Right lobe of liver (tissue), 6 donors: ENCODE measurements at regions not wholly inside any gene's neighbourhood (a gene's known extent, or its start where the extent isn't known, plus 50 kb on each side); places are given as distances from the start of the nearest gene placed in this dataset.
"Not testable (repeated sequence)": the region's sequence is repeated elsewhere in the genome, so short reads cannot be mapped to it uniquely, and the experiment has no call there.

Source experiments
- ATAC-seq, 4 donors: fragments of 200-7000 bp; cut with Tn5 transposase; one replicate each; pipeline ENCODE4 v1.9.1; 2020; ENCODE audit warnings: mild to moderate bottlenecking in 4 of 4, moderate library complexity in 4 of 4
- DNase-seq, 3 donors: peaks; one replicate each; pipeline ENCODE4 v3.0.0-alpha.2; 2020
- H3K27ac ChIP-seq, 3 donors: fragments of 200-600 bp; one replicate each; pipeline ENCODE4 v1.8.0; 2022
- H3K27me3 ChIP-seq, 2 donors: fragments of 200-600 bp; one replicate each; pipeline ENCODE4 v1.8.0; 2022
- H3K36me3 ChIP-seq, 4 donors: fragments of 200-600 bp; sonication (generic) in 1 of 4; one replicate each; pipeline versions ENCODE4 v1.5.1 to v1.8.0; 2017 to 2022; ENCODE audit warnings: control low read depth in 1 of 4
- H3K4me1 ChIP-seq, 4 donors: fragments of 200-600 bp; sonication (generic) in 1 of 4; one replicate each; pipeline versions ENCODE4 v1.5.1 to v1.8.0; 2017 to 2022; ENCODE audit warnings: control low read depth in 1 of 4
- H3K4me3 ChIP-seq, 3 donors: fragments of 200-600 bp; one replicate each; pipeline ENCODE4 v1.8.0; 2022
- H3K9me3 ChIP-seq, 4 donors: fragments of 200-600 bp; sonication (generic) in 1 of 4; one replicate each; pipeline versions ENCODE4 v1.5.1 to v1.8.0; 2017 to 2022; ENCODE audit warnings: control low read depth in 1 of 4
- POLR2A ChIP-seq: fragments of 450-650 bp; IDR thresholded peaks from one replicate; pipeline ENCODE4 v1.6.1; 2017; ENCODE audit warnings: antibody characterized with exemption, mild to moderate bottlenecking
- WGBS: methylation state at CpG from one replicate; pipeline ENCODE4 v1.1.6; 2018; ENCODE audit warnings: low coverage, low lambda C conversion rate; ENCODE audit not compliant: insufficient coverage; ENCODE audit errors: missing lambda C conversion rate; 5-methylcytosine and 5-hydroxymethylcytosine counted together
- intact Hi-C, 2 donors: fragments of 100-400 bp; cut with DNase I; formaldehyde crosslinking; loops; one replicate each; pipeline versions ENCODE4 v1.11.2 to v1.14.1; 2022
- TF ChIP-seq, protein P1 (sequence below), 4 donors: fragments of 200-600 bp in 3 of 4; fragments of 450-650 bp in 1 of 4; IDR thresholded peaks; one replicate each; pipeline versions ENCODE4 v1.5.1 to v1.8.0; 2016 to 2022; ENCODE audit warnings: antibody characterized with exemption in 4 of 4, mild to moderate bottlenecking in 2 of 4
- donor health status: DM: no; HTN: yes; CAD: no.
- donor health status: DM: no; HTN: no; CAD: no.
- donor health status: DM: no; HTN: no; CAD: no.
- donor health status: DM: no; HTN: yes; CAD: no.
- donor health status: DM: no; HTN: yes; CAD: no.

- TF ChIP-seq, protein P1, sequence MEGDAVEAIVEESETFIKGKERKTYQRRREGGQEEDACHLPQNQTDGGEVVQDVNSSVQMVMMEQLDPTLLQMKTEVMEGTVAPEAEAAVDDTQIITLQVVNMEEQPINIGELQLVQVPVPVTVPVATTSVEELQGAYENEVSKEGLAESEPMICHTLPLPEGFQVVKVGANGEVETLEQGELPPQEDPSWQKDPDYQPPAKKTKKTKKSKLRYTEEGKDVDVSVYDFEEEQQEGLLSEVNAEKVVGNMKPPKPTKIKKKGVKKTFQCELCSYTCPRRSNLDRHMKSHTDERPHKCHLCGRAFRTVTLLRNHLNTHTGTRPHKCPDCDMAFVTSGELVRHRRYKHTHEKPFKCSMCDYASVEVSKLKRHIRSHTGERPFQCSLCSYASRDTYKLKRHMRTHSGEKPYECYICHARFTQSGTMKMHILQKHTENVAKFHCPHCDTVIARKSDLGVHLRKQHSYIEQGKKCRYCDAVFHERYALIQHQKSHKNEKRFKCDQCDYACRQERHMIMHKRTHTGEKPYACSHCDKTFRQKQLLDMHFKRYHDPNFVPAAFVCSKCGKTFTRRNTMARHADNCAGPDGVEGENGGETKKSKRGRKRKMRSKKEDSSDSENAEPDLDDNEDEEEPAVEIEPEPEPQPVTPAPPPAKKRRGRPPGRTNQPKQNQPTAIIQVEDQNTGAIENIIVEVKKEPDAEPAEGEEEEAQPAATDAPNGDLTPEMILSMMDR (IDR thresholded peaks at IDR 0.05), result peak; percentile 24 to 55 (median 45)
- intact Hi-C loops, H3K36me3 ChIP-seq, H3K9me3 ChIP-seq, H3K27ac ChIP-seq, H3K4me3 ChIP-seq, H3K4me1 ChIP-seq, H3K27me3 ChIP-seq, DNase-seq, ATAC-seq: not testable (repeated sequence)
- WGBS, result 16% methylated on average over 4 of the region's 4 CpGs
Observed at GRCh38 chr7:32765649-32766251, 125.8 kb downstream of the KBTBD2 start.

DNA sequence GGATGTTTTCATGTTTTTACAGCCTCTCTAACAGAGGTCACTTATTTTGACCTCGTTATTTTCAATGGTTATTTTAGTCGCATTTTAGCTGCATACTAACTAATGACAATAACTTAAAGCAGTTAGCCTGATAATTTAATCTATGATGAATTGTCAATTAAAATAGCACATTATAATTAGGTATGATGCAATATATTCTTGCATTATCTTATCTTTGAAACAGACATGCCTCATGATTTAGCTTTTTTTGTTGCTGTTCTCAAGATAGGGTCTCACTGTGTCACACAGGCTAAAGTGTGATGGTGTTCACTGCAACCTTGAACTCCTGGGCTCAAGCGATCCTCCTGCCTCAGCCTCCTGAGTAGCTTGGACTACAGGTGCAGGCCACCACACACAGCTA, 126.4 kb downstream of the KBTBD2 start:
- Histone ChIP-seq H3K4me3 (no peak overlapping the region), H3K36me3 (no peaks in the 10 kb centered on the region), H3K9me3 (no peaks in the 10 kb centered on the region), H3K27me3 (no peaks in the 10 kb centered on the region), H3K4me1 (no peaks in the 10 kb centered on the region), H3K27ac (no peak overlapping the region)
- no peak for TF ChIP-seq POLR2A
- TF ChIP-seq, protein P1 (IDR thresholded peaks at IDR 0.05), result no peak
- intact Hi-C loops, result no loop called here
- DNase-seq (no peak), ATAC-seq (no peak)
- WGBS, result 59% methylated on average over 3 of the region's 3 CpGs

DNA sequence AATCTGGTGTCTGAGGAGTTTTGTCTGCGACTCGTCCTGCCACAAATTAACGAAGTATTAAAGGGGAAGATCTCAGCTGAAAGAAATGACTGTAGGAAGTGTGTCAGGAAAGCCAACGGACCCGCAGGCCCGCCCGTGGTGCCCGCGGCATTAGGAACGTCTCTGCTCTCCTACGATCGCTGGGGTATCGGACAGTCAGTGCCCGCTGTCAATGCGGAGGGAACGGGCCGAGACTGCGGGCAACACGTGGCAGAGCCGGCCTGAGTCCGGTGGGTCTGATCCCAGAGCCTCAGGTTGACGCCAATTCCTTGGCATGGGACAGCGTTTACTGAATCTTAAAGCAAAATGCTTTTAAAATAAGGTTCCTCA, 128.7 kb downstream of the KBTBD2 start:
- DNase-seq, result no peak
- intact Hi-C loops, result no loop called here
- TF ChIP-seq, protein P1 (IDR thresholded peaks at IDR 0.05), result no peak
- TF ChIP-seq POLR2A, result no peak
- Histone ChIP-seq H3K4me3 (no peak overlapping the region), H3K9me3 (no peaks in the 10 kb centered on the region), H3K36me3 (no peaks in the 10 kb centered on the region), H3K4me1 (no peaks in the 10 kb centered on the region), H3K27ac (no peak overlapping the region), H3K27me3 (no peaks in the 10 kb centered on the region)
- no peak for ATAC-seq
- 56% methylated on average over 22 of the region's 23 CpGs for WGBS

DNA sequence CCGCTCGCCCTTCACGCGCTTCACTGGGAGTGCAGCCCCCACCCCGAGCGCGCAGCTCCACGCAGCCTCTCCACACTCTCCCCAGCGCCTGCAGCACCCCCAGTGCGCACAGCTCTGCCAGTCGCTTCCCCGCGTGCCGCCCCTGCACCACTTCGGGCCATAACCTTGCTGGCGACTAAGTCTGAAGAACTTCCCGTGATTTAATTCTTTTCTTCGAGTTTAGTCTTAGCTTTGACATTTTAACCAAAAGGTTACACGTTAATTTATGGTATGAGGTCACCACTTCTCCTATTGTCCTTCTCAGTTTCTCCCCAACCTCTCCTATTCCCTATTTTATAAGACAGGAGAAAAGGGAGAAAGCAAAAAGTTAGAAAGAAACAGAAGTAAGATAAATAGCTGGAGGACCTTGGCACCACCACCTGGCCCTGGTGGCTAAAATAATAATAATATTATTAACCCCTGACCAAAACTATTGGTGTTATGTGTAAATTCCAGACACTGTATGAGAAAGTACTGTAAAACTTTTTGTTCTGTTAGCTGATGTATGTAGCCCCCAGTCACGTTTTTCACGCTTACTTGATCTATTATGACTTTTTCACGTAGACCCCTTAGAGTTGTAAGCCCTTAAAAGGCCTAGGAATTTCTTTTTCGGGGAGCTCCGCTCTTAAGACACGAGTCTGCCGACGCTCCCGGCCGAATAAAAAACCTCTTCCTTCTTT, 129.2 kb downstream of the KBTBD2 start:
- ATAC-seq, intact Hi-C loops, H3K4me3 ChIP-seq, H3K4me1 ChIP-seq, H3K27me3 ChIP-seq, DNase-seq, H3K9me3 ChIP-seq, H3K36me3 ChIP-seq, H3K27ac ChIP-seq: not testable (repeated sequence)
- WGBS, result 41% methylated on average over 29 of the region's 29 CpGs

DNA sequence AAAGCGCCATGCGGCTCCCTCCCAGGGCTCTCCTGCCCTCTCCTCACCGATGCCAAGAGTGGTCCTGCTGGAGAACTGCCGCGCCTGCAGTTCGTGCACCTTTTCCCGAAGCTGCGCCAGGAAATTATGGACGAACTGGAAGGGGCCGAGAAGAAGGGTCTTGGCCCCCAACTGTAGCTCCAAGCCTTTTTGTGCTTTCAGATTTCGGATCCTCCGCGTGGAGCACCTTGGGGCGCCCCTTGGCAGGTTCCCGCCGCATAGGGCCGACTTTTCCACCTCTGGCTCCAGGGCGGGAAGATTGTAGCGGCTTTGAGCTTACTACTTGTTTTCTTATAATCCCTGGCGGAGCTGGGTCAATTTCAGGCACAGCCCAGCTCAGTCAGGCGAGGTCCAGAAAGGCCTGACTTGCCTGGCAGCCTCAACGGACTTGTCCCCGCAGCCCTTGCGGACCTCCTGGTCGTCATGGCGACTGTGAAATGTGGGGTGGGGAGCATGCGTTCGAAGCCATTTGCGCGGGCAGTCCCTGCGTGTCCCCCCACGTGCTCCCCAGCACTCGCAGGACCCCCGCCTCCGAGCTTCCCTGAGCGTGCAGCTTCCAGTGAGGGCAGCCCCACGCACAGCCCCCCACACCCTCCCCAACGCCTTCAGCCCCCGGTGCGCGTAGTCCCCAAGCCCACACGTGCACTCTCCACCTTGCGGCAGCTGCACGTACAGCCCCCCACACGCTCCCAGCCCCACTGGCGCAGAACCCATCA, 129.9 kb downstream of the KBTBD2 start:
- no peak for DNase-seq
- Histone ChIP-seq H3K36me3 (no peaks in the 10 kb centered on the region), H3K9me3 (no peaks in the 10 kb centered on the region), H3K4me1 (no peaks in the 10 kb centered on the region), H3K27ac (no peak overlapping the region), H3K4me3 (no peak overlapping the region), H3K27me3 (no peaks in the 10 kb centered on the region)
- WGBS, result 48% methylated on average over 14 of the region's 46 CpGs
- no peak for ATAC-seq
- intact Hi-C loops, result no loop called here
- TF ChIP-seq, protein P1 (IDR thresholded peaks at IDR 0.05), result no peak
- no peak for TF ChIP-seq POLR2A

GRCh38 chr7:32760755-32761154, 130.8 kb downstream of the KBTBD2 start:
- H3K4me3 ChIP-seq, H3K36me3 ChIP-seq, H3K9me3 ChIP-seq, ATAC-seq, H3K27ac ChIP-seq, DNase-seq, H3K4me1 ChIP-seq, H3K27me3 ChIP-seq, intact Hi-C loops: not testable (repeated sequence)
- WGBS, result 88% methylated on average over 4 of the region's 5 CpGs

GRCh38 chr7:32759859-32760258, 131.7 kb downstream of the KBTBD2 start:
- intact Hi-C loops, H3K4me3 ChIP-seq, ATAC-seq, DNase-seq, H3K9me3 ChIP-seq, H3K27me3 ChIP-seq, H3K36me3 ChIP-seq, H3K27ac ChIP-seq, H3K4me1 ChIP-seq: not testable (repeated sequence)
- no CpG with 5 or more reads among the region's 3 CpGs for WGBS
